Renal cortical epithelial cell (primary cell): ENCODE measurements at regions not wholly inside any gene's neighbourhood (a gene's known extent, or its start where the extent isn't known, plus 50 kb on each side); places are given as distances from the start of the nearest gene placed in this dataset.
"Not testable (repeated sequence)": the region's sequence is repeated elsewhere in the genome, so short reads cannot be mapped to it uniquely, and the experiment has no call there.

ENCODE experiments used
- DNase-seq: peaks from one replicate; pipeline ENCODE4 v3.0.0-alpha.2; 2011; ENCODE audit warnings: low read depth

- DNase-seq, result not testable (repeated sequence)
These were observed 118.3 kb downstream of the LRRC37A3 start for GRCh38 chr17:64800987-64801386.

- DNase-seq, result not testable (repeated sequence)
These were observed 118.8 kb downstream of the LRRC37A3 start for GRCh38 chr17:64800361-64800895.

DNA sequence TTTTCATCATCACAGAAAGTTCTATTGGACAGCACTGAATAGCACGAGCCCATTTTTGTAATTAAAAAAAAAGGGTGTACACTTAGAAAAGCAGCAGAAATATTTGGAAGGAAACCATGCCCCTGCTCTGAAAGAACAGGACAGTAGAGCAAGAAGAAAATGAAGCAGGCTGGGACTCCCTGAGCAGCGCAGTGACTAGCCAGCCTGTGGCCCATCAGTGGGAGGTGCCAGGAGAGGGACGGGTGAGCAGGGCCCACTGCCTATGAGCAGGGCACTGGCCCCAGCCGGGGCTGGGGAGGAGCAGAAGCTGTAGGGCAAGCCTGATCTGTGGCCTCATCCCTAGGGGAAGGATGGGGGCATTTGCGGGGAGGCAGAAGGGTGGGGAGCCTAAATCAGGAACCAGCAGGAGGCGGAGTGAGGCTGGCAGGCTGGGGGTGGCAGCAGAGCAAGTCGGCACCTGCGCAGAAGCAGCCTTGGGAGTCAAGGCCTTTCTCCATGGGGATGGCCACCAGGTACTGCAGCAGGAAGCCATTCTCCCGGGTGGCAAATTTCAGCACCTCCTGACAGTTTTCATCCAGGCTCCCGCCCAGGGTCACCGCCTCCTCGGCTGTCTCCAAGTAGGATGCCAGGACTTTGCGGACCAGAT is 119.6 kb downstream of the LRRC37A3 start:
- not testable (repeated sequence) for DNase-seq

DNA sequence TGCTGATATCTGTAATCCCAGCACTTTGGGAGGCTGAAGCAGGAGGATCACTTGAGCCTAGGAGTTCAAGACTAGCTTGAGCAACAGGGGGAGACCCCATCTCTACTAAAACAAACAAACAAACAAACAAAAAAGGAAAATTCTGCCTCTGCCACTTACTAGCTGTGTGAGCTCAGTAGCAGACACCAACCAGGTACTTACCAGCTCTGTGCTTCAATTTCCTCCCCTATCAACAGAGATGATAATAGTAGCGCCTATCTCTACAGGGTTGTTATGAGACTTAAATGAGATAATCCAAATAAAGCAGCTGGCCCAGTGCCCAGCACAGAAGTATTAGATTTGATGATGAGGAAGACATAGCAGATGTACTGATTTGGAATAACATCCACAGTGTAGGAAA is 120.3 kb downstream of the LRRC37A3 start:
- not testable (repeated sequence) for DNase-seq

- DNase-seq, result not testable (repeated sequence)
These were observed 120.8 kb downstream of the LRRC37A3 start for GRCh38 chr17:64798489-64798790.

GRCh38 chr17:64797746-64798488 is 121.4 kb downstream of the LRRC37A3 start:
- not testable (repeated sequence) for DNase-seq

- DNase-seq, result not testable (repeated sequence)
These were observed 123.9 kb downstream of the LRRC37A3 start for GRCh38 chr17:64795342-64795741.

DNA sequence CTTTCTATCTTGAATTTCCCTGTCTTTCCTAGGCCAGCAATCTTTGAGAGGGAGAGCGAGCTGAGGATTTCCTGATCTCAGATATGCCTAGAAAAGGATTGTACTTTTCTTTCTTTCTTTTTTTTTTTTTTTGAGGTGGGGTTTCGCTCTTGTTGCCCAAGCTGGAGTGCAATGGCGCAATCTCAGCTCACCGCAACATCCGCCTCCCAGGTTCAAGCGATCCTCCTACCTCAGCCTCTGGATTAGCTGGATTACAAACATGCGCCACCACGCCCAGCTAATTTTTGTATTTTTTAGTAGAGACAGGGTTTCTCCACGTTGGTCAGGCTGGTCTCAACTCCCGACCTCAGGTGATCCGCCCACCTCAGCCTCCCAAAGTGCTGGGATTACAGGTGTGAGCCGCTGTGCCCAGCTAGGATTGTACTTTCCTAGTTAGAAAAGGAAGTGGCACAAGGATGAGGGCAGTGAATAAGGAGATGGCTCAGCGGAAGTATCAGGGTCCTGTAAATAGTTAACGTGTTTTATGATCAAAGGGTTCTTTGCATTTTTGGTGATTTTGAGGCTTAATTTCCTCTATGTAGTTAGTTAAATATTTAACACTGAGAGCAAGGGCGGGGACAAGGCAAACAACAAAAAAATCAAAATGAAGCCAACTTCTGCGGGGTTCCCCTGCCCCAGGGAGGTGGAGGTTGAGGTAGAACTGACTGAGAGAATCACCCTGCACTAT is 124.6 kb downstream of the LRRC37A3 start:
- peak; percentile 7 for DNase-seq

- DNase-seq, result not testable (repeated sequence)
These were observed 125.2 kb downstream of the LRRC37A3 start for GRCh38 chr17:64794113-64794512.

- DNase-seq, result peak; percentile 74
These were observed 126.3 kb downstream of the LRRC37A3 start for GRCh38 chr17:64792793-64793575.

DNA sequence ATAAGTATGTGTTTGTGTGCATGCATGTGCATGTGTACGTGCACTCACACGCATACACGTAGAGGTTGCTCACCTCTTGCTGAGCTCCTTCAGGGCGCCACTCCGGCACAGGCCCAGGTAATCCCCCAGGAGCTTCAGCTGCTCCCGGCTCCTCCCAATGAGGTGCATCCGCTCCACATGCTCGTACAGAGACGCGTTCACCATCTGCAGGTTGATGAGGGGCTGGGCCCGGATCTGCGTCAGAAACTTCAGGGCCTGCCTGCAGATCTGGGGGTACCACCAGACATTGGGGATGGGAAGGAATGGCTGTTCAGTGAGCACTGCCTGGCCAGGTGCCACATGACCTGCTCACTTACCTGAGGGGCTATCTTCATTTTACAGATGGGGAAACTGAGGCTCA is 127.0 kb downstream of the LRRC37A3 start:
- not testable (repeated sequence) for DNase-seq

GRCh38 chr17:64791691-64792090 is 127.6 kb downstream of the LRRC37A3 start:
- not testable (repeated sequence) for DNase-seq

DNA sequence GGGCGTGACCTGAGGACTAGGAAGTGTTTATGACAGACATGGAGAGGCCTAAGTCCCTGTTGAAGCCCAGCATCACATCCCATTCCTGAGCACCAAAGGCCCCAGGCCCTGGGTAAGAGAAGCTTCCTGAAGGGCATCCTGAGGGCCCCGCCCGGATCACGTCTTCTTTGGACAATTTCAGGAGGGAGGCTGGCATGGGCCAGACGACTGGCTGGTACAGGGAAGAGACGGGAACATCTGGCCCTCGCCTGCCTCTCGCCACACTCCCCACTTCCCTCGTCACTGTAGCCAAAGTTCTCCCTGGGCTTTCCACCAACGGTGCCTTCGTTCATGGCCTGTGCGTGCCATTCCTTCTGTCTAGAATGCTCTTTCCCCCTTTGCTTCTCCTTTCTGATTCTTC is 128.1 kb downstream of the LRRC37A3 start:
- DNase-seq, result not testable (repeated sequence)

DNA sequence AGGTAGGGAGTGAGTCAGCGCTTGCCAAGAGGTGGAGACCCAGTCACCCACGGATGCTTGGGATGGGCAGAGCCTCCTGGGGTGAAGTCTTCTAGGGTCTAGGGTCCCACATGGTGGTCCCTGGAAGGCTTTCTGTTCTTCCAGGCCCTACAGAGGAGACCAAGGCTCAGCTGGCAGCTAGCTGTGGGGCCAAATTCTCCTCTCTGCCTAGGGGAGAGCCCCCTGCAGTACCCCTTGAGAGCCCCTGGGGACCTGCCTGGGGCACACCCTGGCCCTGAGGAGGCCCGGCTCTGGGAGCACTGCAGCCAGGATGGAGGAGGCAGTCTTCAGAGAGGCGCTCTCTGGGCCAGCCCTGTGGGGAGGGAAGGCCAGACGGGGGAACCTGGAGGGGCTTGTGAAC is 128.6 kb upstream of the SMURF2 start:
- DNase-seq, result not testable (repeated sequence)

- DNase-seq, result not testable (repeated sequence)
These were observed 128.1 kb upstream of the SMURF2 start for GRCh38 chr17:64790193-64790592.

GRCh38 chr17:64789061-64789445 is 126.9 kb upstream of the SMURF2 start:
- not testable (repeated sequence) for DNase-seq

DNA sequence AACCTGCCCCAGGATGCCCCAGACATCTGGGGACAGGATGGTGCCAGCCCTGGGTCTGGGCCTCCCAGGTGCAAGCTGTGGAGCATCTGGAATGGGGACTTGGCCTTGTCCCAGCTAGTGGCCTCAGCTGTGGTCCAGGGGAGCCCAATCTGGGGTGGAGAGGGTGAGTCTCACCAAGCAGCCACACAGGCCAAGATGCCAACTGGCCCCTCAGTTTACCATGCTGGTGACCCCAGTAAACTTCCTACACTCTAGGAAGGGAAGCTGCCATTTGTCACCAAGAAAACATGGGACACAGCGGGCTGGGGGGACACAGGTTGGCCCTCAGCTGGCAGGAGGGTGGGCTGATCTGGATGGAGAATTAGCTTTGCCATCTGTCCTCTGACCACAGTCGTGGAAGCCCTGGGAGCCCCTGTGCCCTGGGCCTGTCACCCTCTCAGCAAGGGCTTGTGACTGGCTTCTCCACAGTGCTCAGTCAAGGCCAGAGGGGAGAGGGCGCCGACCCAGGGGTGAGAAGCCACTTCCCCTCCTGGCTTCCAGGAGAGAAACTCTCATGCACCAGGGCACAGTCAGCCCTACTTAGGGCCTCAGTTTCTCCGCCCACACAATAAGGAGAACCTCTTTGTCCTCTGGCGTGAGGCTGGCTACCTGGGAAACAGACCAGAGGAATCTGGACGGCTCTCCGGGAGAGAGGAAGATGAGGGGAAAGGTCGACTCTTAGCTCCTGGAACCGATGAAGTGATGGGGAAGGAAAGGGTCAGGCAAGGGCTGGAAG is 126.4 kb upstream of the SMURF2 start:
- DNase-seq, result no peak

GRCh38 chr17:64787921-64788271 is 125.8 kb upstream of the SMURF2 start:
- no peak for DNase-seq

- peak; percentile 42 for DNase-seq
These were observed 125.3 kb upstream of the SMURF2 start for GRCh38 chr17:64787255-64787920.

DNA sequence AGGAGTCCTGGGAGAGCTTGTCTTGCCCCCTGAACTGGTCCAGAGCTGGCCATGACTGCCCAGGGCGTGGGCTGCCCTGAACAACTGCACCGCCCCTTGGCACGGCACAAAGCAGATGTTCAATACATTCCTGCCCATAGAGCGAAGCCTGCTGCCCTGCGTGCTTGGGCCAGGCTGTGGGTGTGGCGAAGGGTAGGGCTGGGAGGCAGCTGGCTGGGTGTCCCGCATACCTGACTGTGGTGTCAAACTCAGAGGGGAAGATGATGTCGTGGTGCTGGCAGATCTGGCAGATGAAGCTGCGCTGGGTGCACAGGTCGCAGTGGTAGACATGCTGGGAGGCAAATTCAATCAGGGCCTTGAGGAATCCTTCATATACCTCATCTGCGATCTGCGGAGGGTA is 124.2 kb upstream of the SMURF2 start:
- DNase-seq, result no peak
